PC-3 (cell line): ENCODE measurements at regions not wholly inside any gene's neighbourhood (a gene's known extent, or its start where the extent isn't known, plus 50 kb on each side); places are given as distances from the start of the nearest gene placed in this dataset.
"Not testable (repeated sequence)": the region's sequence is repeated elsewhere in the genome, so short reads cannot be mapped to it uniquely, and the experiment has no call there.

Experiments used
- EZH2 ChIP-seq: fragments of 300-600 bp; sonication (generic); IDR thresholded peaks from one replicate; pipeline ENCODE4 v1.6.1; 2017; ENCODE audit warnings: antibody characterized with exemption, mild to moderate bottlenecking, low read length; ENCODE audit not compliant: unreplicated experiment
- TF ChIP-seq, protein P1 (sequence below): fragments of 300-600 bp; sonication (generic); conservative IDR thresholded peaks from 2 replicates; pipeline ENCODE4 v1.5.1; 2017; ENCODE audit warnings: antibody characterized with exemption, low read depth, mild to moderate bottlenecking, low read length

DNA sequence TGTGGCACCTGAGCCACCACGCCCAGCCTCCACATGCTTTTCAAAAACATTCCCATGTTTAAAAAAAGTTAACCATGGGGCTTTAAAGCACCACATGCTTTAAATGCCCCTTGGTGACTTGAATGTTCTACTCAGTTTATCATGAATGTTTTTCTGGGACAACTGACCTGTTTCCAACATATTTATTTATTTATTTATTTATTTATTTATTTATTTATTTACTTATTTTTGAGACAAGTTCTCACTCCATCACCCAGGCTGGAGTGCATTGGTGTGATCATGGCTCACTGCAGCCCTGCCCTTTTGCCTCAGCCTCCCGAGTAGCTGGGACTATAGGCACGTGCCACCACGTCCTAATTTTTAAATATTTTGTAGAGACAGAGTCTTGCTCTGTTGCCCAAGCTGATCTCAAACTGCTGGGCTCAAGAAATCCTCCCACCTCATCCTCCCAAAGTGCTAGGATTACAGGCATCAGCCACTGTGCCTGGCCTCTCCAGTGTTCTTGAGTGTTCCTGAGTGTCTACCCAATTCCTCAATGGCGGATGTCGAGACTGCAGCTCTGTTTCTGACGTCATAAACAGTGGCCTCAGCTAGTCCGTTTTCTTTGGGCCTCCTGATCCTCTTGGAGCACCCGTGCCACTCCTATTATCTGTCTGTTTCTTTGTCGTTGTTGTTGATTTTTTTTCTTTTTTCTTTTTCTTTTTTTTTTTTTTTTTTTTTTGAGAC lies 185.7 kb upstream of the TP53TG3 start:
- TF ChIP-seq, protein P1, sequence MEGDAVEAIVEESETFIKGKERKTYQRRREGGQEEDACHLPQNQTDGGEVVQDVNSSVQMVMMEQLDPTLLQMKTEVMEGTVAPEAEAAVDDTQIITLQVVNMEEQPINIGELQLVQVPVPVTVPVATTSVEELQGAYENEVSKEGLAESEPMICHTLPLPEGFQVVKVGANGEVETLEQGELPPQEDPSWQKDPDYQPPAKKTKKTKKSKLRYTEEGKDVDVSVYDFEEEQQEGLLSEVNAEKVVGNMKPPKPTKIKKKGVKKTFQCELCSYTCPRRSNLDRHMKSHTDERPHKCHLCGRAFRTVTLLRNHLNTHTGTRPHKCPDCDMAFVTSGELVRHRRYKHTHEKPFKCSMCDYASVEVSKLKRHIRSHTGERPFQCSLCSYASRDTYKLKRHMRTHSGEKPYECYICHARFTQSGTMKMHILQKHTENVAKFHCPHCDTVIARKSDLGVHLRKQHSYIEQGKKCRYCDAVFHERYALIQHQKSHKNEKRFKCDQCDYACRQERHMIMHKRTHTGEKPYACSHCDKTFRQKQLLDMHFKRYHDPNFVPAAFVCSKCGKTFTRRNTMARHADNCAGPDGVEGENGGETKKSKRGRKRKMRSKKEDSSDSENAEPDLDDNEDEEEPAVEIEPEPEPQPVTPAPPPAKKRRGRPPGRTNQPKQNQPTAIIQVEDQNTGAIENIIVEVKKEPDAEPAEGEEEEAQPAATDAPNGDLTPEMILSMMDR: not testable (repeated sequence)
- not testable (repeated sequence) for TF ChIP-seq EZH2
